Spinal cord (tissue), 9 donors: ENCODE measurements at regions not wholly inside any gene's neighbourhood (a gene's known extent, or its start where the extent isn't known, plus 50 kb on each side); places are given as distances from the start of the nearest gene placed in this dataset.
A peak's percentile ranks its signal among the peaks of the same experiment; 100 is the strongest.

Experiments
- DNase-seq, 6 donors: peaks; one replicate each; pipeline versions ENCODE4 v3.0.0 to v3.0.0-alpha.2; 2013 to 2015; ENCODE audit warnings: low spot score in 6 of 6, low read depth in 4 of 6
- H3K27ac ChIP-seq: one replicate; pipeline ENCODE4 v1.5.1; 2013; ENCODE audit warnings: low read depth, low read length, control low read depth
- H3K27me3 ChIP-seq: one replicate; pipeline ENCODE4 v1.6.1; 2013; ENCODE audit warnings: low read length; ENCODE audit not compliant: control insufficient read depth, insufficient read depth
- H3K36me3 ChIP-seq: one replicate; pipeline ENCODE4 v1.6.1; 2013; ENCODE audit warnings: low read length; ENCODE audit not compliant: control insufficient read depth, insufficient read depth
- H3K4me1 ChIP-seq: one replicate; pipeline ENCODE4 v1.6.1; 2013; ENCODE audit warnings: low read length; ENCODE audit not compliant: control insufficient read depth, insufficient read depth
- H3K4me3 ChIP-seq: one replicate; pipeline ENCODE4 v1.5.1; 2013; ENCODE audit warnings: low read depth, low read length, control low read depth
- H3K9me3 ChIP-seq: one replicate; pipeline ENCODE4 v1.6.1; 2013; ENCODE audit warnings: low read length; ENCODE audit not compliant: control insufficient read depth, insufficient read depth
- WGBS: methylation state at CpG from one replicate; pipeline ENCODE4 v1.1.5; 2013; ENCODE audit warnings: missing lambda C conversion rate; ENCODE audit not compliant: insufficient coverage; 5-methylcytosine and 5-hydroxymethylcytosine counted together
- donor health status: healthy.

GRCh38 chr5:79873187-79873586, 117.9 kb downstream of the MTX3 start:
- Histone ChIP-seq H3K36me3 (no peaks in the 10 kb centered on the region), H3K4me1 (no peaks in the 10 kb centered on the region), H3K9me3 (no peaks in the 10 kb centered on the region), H3K4me3 (no peak overlapping the region), H3K27me3 (no peaks in the 10 kb centered on the region), H3K27ac (no peak overlapping the region)
- WGBS: 89% methylated on average over 6 of the region's 8 CpGs
- DNase-seq: peak in 1 of 6 donors; percentile 39

DNA sequence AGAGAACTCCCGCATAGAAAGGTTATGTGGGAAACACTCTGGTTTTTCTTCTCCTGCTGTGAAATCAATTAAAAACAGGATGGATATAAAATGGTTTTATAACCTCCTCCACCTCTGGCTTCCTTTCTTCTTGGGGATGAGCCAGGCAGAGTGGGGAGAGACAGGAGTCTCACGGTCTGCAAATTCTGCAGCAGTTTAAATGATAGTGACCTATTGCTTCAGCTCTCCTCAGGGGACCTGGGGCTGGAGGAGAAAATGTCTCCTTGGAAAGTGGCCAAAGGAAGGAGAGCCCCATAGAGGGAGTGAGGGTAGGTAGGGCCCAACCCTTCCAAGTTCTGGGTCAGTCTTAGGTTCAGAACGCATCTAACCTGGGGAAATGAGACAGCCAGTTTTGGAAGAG, 118.8 kb downstream of the MTX3 start:
- no peaks in the 10 kb centered on the region for H3K36me3 ChIP-seq
- H3K4me1 ChIP-seq: no peaks in the 10 kb centered on the region
- no peaks in the 10 kb centered on the region for H3K9me3 ChIP-seq
- H3K27me3 ChIP-seq: no peaks in the 10 kb centered on the region
- H3K4me3 ChIP-seq: no peak overlapping the region
- no peak overlapping the region for H3K27ac ChIP-seq
- DNase-seq: peak in 1 of 6 donors; percentile 51
- 20% methylated on average over 1 of the region's 3 CpGs for WGBS

GRCh38 chr5:79871364-79872120, 119.5 kb downstream of the MTX3 start:
- DNase-seq: peak in 1 of 6 donors; percentile 25
- H3K9me3 ChIP-seq: no peaks in the 10 kb centered on the region
- no peaks in the 10 kb centered on the region for H3K4me1 ChIP-seq
- WGBS: 90% methylated on average over 6 of the region's 8 CpGs
- no peaks in the 10 kb centered on the region for H3K27me3 ChIP-seq
- H3K4me3 ChIP-seq: no peak overlapping the region
- H3K36me3 ChIP-seq: no peaks in the 10 kb centered on the region
- H3K27ac ChIP-seq: no peak overlapping the region

- Histone ChIP-seq H3K9me3 (no peaks in the 10 kb centered on the region), H3K27me3 (no peaks in the 10 kb centered on the region), H3K36me3 (no peaks in the 10 kb centered on the region), H3K27ac (no peak overlapping the region), H3K4me3 (no peak overlapping the region), H3K4me1 (no peaks in the 10 kb centered on the region)
- no peak for DNase-seq
- 75% methylated on average over 5 of the region's 5 CpGs for WGBS
Measured at GRCh38 chr5:79868163-79868670, 122.8 kb downstream of the MTX3 start.

GRCh38 chr5:79865579-79865978, 125.5 kb downstream of the MTX3 start:
- H3K9me3 ChIP-seq: no peaks in the 10 kb centered on the region
- H3K27ac ChIP-seq: no peak overlapping the region
- H3K4me1 ChIP-seq: no peaks in the 10 kb centered on the region
- H3K4me3 ChIP-seq: no peak overlapping the region
- 100% methylated on average over 1 of the region's 2 CpGs for WGBS
- H3K36me3 ChIP-seq: no peaks in the 10 kb centered on the region
- DNase-seq: no peak
- H3K27me3 ChIP-seq: no peaks in the 10 kb centered on the region

GRCh38 chr5:79864364-79864763, 126.7 kb downstream of the MTX3 start:
- Histone ChIP-seq H3K36me3 (no peaks in the 10 kb centered on the region), H3K9me3 (no peaks in the 10 kb centered on the region), H3K27me3 (no peaks in the 10 kb centered on the region), H3K27ac (no peak overlapping the region), H3K4me1 (no peaks in the 10 kb centered on the region), H3K4me3 (no peak overlapping the region)
- DNase-seq: no peak
- 0% methylated on average over 1 of the region's 4 CpGs for WGBS

GRCh38 chr5:79859588-79859987, 131.5 kb downstream of the MTX3 start:
- 79% methylated on average over 5 of the region's 5 CpGs for WGBS
- Histone ChIP-seq H3K4me1 (no peaks in the 10 kb centered on the region), H3K4me3 (no peak overlapping the region), H3K36me3 (no peaks in the 10 kb centered on the region), H3K9me3 (no peaks in the 10 kb centered on the region), H3K27me3 (no peaks in the 10 kb centered on the region), H3K27ac (no peak overlapping the region)
- no peak for DNase-seq

- Histone ChIP-seq H3K36me3 (no peaks in the 10 kb centered on the region), H3K4me3 (no peak overlapping the region), H3K27me3 (no peaks in the 10 kb centered on the region), H3K27ac (no peak overlapping the region), H3K4me1 (no peaks in the 10 kb centered on the region), H3K9me3 (no peaks in the 10 kb centered on the region)
- no peak for DNase-seq
- WGBS: no CpG with 5 or more reads among the region's 2 CpGs
Measured at GRCh38 chr5:79858410-79858723, 132.7 kb downstream of the MTX3 start.

DNA sequence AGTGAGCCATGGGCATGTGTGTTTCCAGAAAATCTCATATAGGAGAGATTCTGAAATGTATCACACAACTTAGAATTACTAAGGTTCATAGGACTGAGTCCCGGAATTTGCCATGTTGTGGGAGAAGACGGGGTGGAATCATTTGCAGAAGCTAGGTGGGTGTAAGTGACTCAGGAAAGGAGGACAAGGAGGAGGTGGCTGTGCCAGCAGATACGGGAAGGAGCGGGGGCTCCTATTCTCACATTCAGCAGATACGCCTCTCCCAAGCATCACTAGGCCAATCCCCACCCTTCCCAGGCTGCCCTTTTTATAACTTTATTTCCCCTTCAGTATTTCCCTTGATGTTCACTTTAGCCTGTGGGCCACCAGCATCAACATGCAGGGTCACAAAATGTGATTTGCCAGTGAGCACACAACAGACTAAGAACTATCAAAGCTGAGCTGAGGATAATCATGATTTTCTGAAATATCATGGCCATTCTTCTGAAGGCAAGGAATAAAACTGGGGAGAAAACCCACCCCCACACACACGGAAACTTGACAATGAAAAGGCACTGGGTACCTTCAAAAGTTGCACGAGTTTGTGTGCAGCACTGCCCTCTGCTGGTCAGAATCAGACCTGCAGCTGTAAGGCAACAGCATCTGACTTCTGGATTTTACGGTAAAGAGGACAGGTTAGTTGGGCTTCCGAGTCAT, 133.2 kb downstream of the MTX3 start:
- H3K27ac ChIP-seq: no peak overlapping the region

More for the DNA sequence above, 133.2 kb downstream of the MTX3 start:
- DNase-seq: peak; percentile 44 to 91 (median 60)
- H3K9me3 ChIP-seq: no peaks in the 10 kb centered on the region
- no peaks in the 10 kb centered on the region for H3K27me3 ChIP-seq
- H3K4me1 ChIP-seq: no peaks in the 10 kb centered on the region
- no peaks in the 10 kb centered on the region for H3K36me3 ChIP-seq
- no peak overlapping the region for H3K4me3 ChIP-seq
- 0% methylated on average over 1 of the region's 9 CpGs for WGBS
